A673 (cell line): ENCODE measurements at regions not wholly inside any gene's neighbourhood (a gene's known extent, or its start where the extent isn't known, plus 50 kb on each side); places are given as distances from the start of the nearest gene placed in this dataset.

Experiments
- BruUV-seq: library from RNA; stranded (reverse); fragments of 400-500 nt; replicated peaks from 2 replicates; lab custom pipeline; 2021; lab: Mats Ljungman, UMichigan
- CTCF ChIA-PET: fragments of 300-600 bp; sonication (Branson Sonifier 250); formaldehyde crosslinking; loops from one replicate; lab custom pipeline; 2022; ENCODE audit warnings: antibody characterized with exemption; lab: Charles Lee
- POLR2A ChIA-PET: fragments of 300-600 bp; sonication (Branson Sonifier 250); formaldehyde crosslinking; loops from one replicate; lab custom pipeline; 2022; ENCODE audit warnings: antibody characterized with exemption; ENCODE audit not compliant: low non-redundant PET; lab: Charles Lee
- DNase-seq: peaks from one replicate; pipeline ENCODE4 v3.0.0-alpha.2; 2015; ENCODE audit warnings: low spot score
- H3K27ac ChIP-seq: fragments of 200-600 bp; sonication (generic); 2 replicates; pipeline ENCODE4 v1.5.1; 2016; ENCODE audit warnings: mixed run types, low read depth, mild to moderate bottlenecking, mixed read lengths, antibody characterized with exemption, low read length; ENCODE audit not compliant: poor library complexity, severe bottlenecking
- H3K27me3 ChIP-seq: fragments of 200-600 bp; sonication (generic); replicated peaks from 2 replicates; pipeline ENCODE4 v1.6.1; 2017; ENCODE audit warnings: mixed run types, low read depth, mild to moderate bottlenecking, mixed read lengths, antibody characterized with exemption, low read length; ENCODE audit not compliant: insufficient read depth, poor library complexity
- H3K36me3 ChIP-seq: fragments of 200-600 bp; sonication (generic); 2 replicates; pipeline ENCODE4 v1.6.1; 2016; ENCODE audit warnings: mixed run types, mild to moderate bottlenecking, mixed read lengths, antibody characterized with exemption, low read length; ENCODE audit not compliant: insufficient read depth, poor library complexity, severe bottlenecking
- H3K4me1 ChIP-seq: fragments of 200-600 bp; sonication (generic); 2 replicates; pipeline ENCODE4 v1.6.1; 2017; ENCODE audit warnings: mixed run types, mild to moderate bottlenecking, mixed read lengths, antibody characterized with exemption, low read length; ENCODE audit not compliant: insufficient read depth, poor library complexity, severe bottlenecking
- H3K4me3 ChIP-seq: fragments of 200-600 bp; sonication (generic); 2 replicates; pipeline ENCODE4 v1.5.1; 2016; ENCODE audit warnings: low read depth, mixed run types, mild to moderate bottlenecking, mixed read lengths, low read length; ENCODE audit not compliant: poor library complexity, severe bottlenecking
- H3K9me3 ChIP-seq: fragments of 200-600 bp; sonication (generic); 2 replicates; pipeline ENCODE4 v1.6.1; 2016; ENCODE audit warnings: mixed run types, low read depth, mild to moderate bottlenecking, mixed read lengths, antibody characterized with exemption, low read length; ENCODE audit not compliant: poor library complexity, severe bottlenecking
- CTCF ChIP-seq: fragments of 300-800, 200-600 bp; sonication (generic); conservative IDR thresholded peaks from 2 replicates; pipeline ENCODE4 v1.5.1; 2017; ENCODE audit warnings: low read depth, mild to moderate bottlenecking, antibody characterized with exemption, low read length, moderate library complexity, mixed read lengths
- EZH2 ChIP-seq: fragments of 200-600 bp; sonication (generic); IDR thresholded peaks from 2 replicates; pipeline ENCODE4 v1.6.1; 2017; ENCODE audit warnings: borderline replicate concordance, low read depth, mild to moderate bottlenecking, mixed read lengths, antibody characterized with exemption, low read length; ENCODE audit not compliant: poor library complexity, severe bottlenecking
- intact Hi-C: fragments of 100-400 bp; cut with micrococcal nuclease; formaldehyde crosslinking; loops from one replicate; pipeline ENCODE4 v1.10.0; 2022; ENCODE audit not compliant: unreplicated experiment

GRCh38 chr22:47345025-47345424, 582.6 kb downstream of the TBC1D22A start:
- no peak for DNase-seq
- no TSS peak for BruUV-seq
- Histone ChIP-seq H3K9me3 (no peaks in the 10 kb centered on the region), H3K27ac (no peak overlapping the region), H3K36me3 (no peaks in the 10 kb centered on the region), H3K27me3 (no peaks in the 10 kb centered on the region), H3K4me1 (no peaks in the 10 kb centered on the region), H3K4me3 (no peak overlapping the region)
- ChIA-PET CTCF (no interaction called here), POLR2A (no interaction called here)
- TF ChIP-seq CTCF (no peak), EZH2 (no peak)
- intact Hi-C loops = no loop called here

GRCh38 chr22:47344414-47344813, 582.0 kb downstream of the TBC1D22A start:
- no peaks in the 10 kb centered on the region for H3K27me3 ChIP-seq
- no peak overlapping the region for H3K4me3 ChIP-seq
- TF ChIP-seq EZH2 = no peak
- no peak for TF ChIP-seq CTCF
- H3K27ac ChIP-seq = no peak overlapping the region
- intact Hi-C loops = no loop called here
- ChIA-PET POLR2A (no interaction called here), CTCF (no interaction called here)
- BruUV-seq = no TSS peak
- DNase-seq = no peak
- no peaks in the 10 kb centered on the region for H3K36me3 ChIP-seq
- H3K9me3 ChIP-seq = no peaks in the 10 kb centered on the region
- H3K4me1 ChIP-seq = no peaks in the 10 kb centered on the region

GRCh38 chr22:47343611-47344010, 581.2 kb downstream of the TBC1D22A start:
- no peak overlapping the region for H3K4me3 ChIP-seq
- no peak for TF ChIP-seq EZH2
- TF ChIP-seq CTCF = no peak
- intact Hi-C loops = no loop called here
- no peak for DNase-seq
- H3K36me3 ChIP-seq = no peaks in the 10 kb centered on the region
- BruUV-seq = no TSS peak
- no peak overlapping the region for H3K27ac ChIP-seq
- no peaks in the 10 kb centered on the region for H3K4me1 ChIP-seq
- no peaks in the 10 kb centered on the region for H3K27me3 ChIP-seq
- ChIA-PET CTCF (no interaction called here), POLR2A (no interaction called here)
- no peaks in the 10 kb centered on the region for H3K9me3 ChIP-seq
